ENCODE measurements at regions not wholly inside any gene's neighbourhood (a gene's known extent, or its start where the extent isn't known, plus 50 kb on each side); places are given as distances from the start of the nearest gene placed in this dataset.
"Not testable (repeated sequence)": the region's sequence is repeated elsewhere in the genome, so short reads cannot be mapped to it uniquely, and the experiment has no call there.

GRCh38 chr14:43894534-43894933, 612.5 kb downstream of the FSCB start:
- in situ Hi-C loops (cut with HindIII; ENCODE audit: low sequenced_read_pairs) = no loop called here

- in situ Hi-C loops (cut with HindIII; ENCODE audit: low sequenced_read_pairs) = no loop called here
Measured at GRCh38 chr14:43887523-43887922, 619.6 kb downstream of the FSCB start.

GRCh38 chr14:43877351-43877960, 629.6 kb downstream of the FSCB start:
- in situ Hi-C loops (cut with HindIII; ENCODE audit: low sequenced_read_pairs) = no loop called here

GRCh38 chr14:43872752-43873655, 634.1 kb downstream of the FSCB start:
- in situ Hi-C loops (cut with HindIII; ENCODE audit: low sequenced_read_pairs) = no loop called here

GRCh38 chr14:43872222-43872621, 634.9 kb downstream of the FSCB start:
- in situ Hi-C loops (cut with HindIII; ENCODE audit: low sequenced_read_pairs) = no loop called here

GRCh38 chr14:43858981-43859380, 648.1 kb downstream of the FSCB start:
- in situ Hi-C loops (cut with HindIII; ENCODE audit: low sequenced_read_pairs) = no loop called here

GRCh38 chr14:43855556-43855955, 651.5 kb downstream of the FSCB start:
- in situ Hi-C loops (cut with HindIII; ENCODE audit: low sequenced_read_pairs) = no loop called here

- in situ Hi-C loops (cut with HindIII; ENCODE audit: low sequenced_read_pairs) = no loop called here
Measured at GRCh38 chr14:43853541-43853940, 653.5 kb downstream of the FSCB start.

GRCh38 chr14:43803076-43803689, 703.9 kb downstream of the FSCB start:
- in situ Hi-C loops (cut with HindIII; ENCODE audit: low sequenced_read_pairs) = no loop called here

- in situ Hi-C loops (cut with HindIII; ENCODE audit: low sequenced_read_pairs) = no loop called here
Measured at GRCh38 chr14:43795600-43796228, 711.4 kb downstream of the FSCB start.

GRCh38 chr14:43793579-43793978, 713.5 kb downstream of the FSCB start:
- in situ Hi-C loops (cut with HindIII; ENCODE audit: low sequenced_read_pairs) = no loop called here

- in situ Hi-C loops (cut with HindIII; ENCODE audit: low sequenced_read_pairs) = no loop called here
Measured at GRCh38 chr14:43792980-43793379, 714.1 kb downstream of the FSCB start.

- in situ Hi-C loops (cut with HindIII; ENCODE audit: low sequenced_read_pairs) = no loop called here
Measured at GRCh38 chr14:43790681-43791080, 716.4 kb downstream of the FSCB start.

GRCh38 chr14:43789458-43789857, 717.6 kb downstream of the FSCB start:
- in situ Hi-C loops (cut with HindIII; ENCODE audit: low sequenced_read_pairs) = no loop called here

- in situ Hi-C loops (cut with HindIII; ENCODE audit: low sequenced_read_pairs) = no loop called here
Measured at GRCh38 chr14:43786066-43786762, 720.9 kb downstream of the FSCB start.

- in situ Hi-C loops (cut with HindIII; ENCODE audit: low sequenced_read_pairs) = not testable (repeated sequence)
Measured at GRCh38 chr14:43784432-43784831, 722.7 kb downstream of the FSCB start.

- in situ Hi-C loops (cut with HindIII; ENCODE audit: low sequenced_read_pairs) = no loop called here
Measured at GRCh38 chr14:43778937-43779639, 728.0 kb downstream of the FSCB start.

GRCh38 chr14:43778570-43778936, 728.5 kb downstream of the FSCB start:
- in situ Hi-C loops (cut with HindIII; ENCODE audit: low sequenced_read_pairs) = no loop called here

GRCh38 chr14:43765474-43765873, 741.6 kb downstream of the FSCB start:
- in situ Hi-C loops (cut with HindIII; ENCODE audit: low sequenced_read_pairs) = no loop called here

- in situ Hi-C loops (cut with HindIII; ENCODE audit: low sequenced_read_pairs) = no loop called here
Measured at GRCh38 chr14:43764433-43764832, 742.6 kb downstream of the FSCB start.

All from endothelial cell of hepatic sinusoid (primary cell).